Hippocampal formation (tissue), 2 donors: ENCODE measurements at regions not wholly inside any gene's neighbourhood (a gene's known extent, or its start where the extent isn't known, plus 50 kb on each side); places are given as distances from the start of the nearest gene placed in this dataset.

Experiments
- DNase-seq, 2 donors: peaks; one replicate each; lab custom pipeline; 2025; lab: John Stamatoyannopoulos, UW

- no peak for DNase-seq
Measured at GRCh38 chr11:15584158-15584557, 469.4 kb downstream of the INSC start.

GRCh38 chr11:15585602-15586331, 471.0 kb downstream of the INSC start:
- no peak for DNase-seq

- DNase-seq: no peak
Measured at GRCh38 chr11:15586741-15587473, 472.2 kb downstream of the INSC start.

- no peak for DNase-seq
Measured at GRCh38 chr11:15589070-15589626, 474.4 kb downstream of the INSC start.

DNA sequence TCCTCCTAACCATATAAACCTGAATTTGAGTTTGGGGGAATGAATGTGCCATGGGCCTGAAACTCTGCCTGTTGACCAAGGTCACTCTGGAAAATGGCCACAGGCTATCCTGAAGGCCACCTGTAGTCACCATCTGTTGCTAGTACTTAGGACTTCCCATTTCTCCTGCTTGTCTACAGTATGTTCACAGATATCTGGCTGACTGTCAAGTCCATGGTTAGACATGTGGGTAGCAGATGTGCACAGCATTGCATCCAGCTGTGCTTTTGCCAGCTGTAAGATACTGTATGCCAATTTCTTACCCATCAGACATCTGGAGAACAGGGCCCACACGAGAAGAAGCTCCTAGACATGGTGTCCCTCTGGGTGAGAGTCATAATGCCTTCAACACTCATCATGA, 475.4 kb downstream of the INSC start:
- no peak for DNase-seq

GRCh38 chr11:15591112-15591537, 476.4 kb downstream of the INSC start:
- DNase-seq: no peak

DNA sequence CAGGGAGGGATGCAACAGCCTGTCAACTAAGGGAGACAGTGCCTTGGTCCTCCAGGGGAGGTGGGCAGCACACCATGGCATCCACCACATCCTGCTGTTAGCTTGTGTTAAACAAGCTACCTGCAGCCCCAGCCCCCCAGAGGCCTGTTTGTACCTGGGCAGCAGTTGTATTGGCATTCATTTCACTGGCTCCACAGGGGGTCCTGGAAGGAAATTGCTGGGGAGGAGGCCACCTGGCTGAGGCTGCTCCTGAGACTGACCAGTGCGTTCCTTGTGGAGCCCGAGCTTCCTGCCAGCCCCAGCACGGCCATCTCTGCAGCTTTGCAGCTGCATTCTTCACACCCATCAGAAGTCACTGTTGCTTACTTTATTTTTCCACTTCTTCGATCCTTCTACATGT, 479.9 kb downstream of the INSC start:
- no peak for DNase-seq

GRCh38 chr11:15599376-15599775, 484.7 kb downstream of the INSC start:
- DNase-seq: no peak

DNA sequence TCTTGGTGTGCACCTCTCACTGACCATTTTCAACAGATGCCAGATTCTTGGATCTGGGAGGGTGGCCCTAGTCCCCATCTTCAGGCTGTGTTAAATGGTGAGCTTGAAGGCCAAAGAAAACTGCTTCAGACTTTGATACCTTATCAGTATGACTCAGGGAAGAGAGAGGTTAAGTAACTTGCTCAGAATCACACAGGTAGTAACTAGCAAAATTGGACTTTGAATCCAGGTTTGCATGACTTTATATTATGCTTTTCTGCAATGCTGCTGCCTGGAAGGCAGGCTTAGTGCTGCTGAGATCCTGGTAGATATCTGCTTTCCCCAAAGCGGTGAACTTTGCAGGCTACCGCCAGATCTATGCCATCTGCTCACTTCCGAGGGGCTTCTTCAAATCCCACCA, 487.3 kb downstream of the INSC start:
- no peak for DNase-seq

DNA sequence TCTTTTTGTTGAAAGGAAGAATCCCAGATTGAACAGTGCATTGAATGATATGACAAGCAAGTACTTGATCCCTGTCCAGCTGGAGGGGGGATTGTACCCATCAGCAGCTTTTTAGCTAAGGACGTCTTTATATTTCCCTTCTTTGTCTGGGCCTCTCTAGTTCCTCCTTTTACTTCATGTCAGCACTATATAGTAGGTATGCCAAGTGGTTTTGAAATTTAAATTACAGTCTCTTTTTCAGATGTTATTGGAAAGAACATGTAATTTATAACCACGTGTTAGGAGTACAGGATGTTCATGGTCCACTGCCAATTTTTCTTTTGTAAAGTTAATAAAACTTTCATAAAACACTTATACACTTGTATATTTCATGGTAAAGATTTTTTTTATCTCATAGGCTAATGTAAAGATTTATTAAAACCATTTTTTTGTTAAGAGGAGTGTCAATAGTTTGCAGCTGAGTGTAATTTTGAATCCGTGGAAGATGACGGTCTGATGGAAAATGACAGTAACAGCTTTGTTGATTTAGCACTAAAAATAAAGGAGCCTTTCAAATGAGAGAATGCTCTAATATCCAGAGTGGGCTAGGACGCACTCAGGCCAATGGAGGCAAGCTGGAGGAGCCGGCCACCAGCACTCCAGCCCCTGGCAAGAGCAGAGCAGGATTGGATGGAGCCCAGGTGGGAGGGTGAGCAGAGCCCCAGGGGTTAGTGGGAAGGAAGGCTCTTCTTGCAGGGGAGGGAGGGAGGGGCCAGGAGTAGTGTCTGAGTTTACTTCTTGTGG, 488.3 kb downstream of the INSC start:
- DNase-seq: no peak

GRCh38 chr11:15605094-15605493, 490.4 kb downstream of the INSC start:
- no peak for DNase-seq

DNA sequence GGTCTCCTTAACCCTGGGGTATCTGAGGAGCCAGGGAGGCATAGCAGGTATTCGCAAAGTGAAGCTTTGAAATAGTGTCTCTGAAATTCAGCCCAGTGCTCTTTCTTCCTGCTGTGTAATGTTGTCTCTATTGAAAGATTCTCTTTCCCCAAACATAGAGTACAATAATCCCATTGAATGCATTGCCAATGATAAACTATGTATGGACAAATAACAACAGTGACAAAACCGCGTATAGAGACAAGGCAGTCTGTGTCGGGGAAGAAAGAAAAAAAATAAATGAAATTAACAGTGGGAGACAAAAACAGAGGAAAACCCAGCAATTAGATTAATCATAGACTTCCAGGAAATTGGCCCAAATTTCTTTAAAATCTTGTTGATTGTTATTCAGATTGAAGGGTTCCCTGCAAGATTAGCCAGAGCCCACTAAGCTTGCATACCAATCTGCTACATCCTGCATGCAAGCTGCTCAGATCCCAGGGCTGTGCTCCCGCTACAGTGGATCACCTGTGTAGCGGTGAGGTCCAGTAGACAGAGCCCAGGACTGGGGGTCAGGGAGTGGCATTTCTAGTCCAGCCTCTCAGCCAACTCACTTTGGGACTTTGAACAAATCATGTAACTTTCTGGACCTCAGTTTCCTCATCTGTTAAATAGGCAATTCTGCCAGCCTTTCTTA, 492.8 kb downstream of the INSC start:
- DNase-seq: no peak

- DNase-seq: no peak
Measured at GRCh38 chr11:15609445-15609844, 494.7 kb downstream of the INSC start.

DNA sequence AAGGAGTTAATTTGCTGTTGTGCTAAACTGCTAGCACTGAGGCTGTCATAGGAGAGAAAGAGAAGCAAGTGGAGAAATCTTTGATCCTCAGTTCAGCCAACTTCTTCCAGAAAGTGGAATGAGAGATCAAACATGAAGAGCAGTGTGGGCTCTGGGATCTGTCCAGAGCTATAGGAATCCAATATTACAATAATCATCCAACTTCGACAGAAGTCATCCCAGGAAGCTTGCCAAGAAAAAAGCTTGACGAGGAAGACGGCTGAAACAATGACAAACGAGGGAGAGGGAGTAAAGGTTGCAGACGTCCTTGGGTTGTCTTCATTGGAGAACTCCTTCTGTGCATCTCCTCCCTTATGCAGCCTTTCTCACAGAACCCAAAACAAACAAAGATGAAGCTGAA, 496.2 kb downstream of the INSC start:
- DNase-seq: no peak

- DNase-seq: no peak
Measured at GRCh38 chr11:15613251-15613650, 498.5 kb downstream of the INSC start.

GRCh38 chr11:15613789-15614188, 499.1 kb downstream of the INSC start:
- DNase-seq: no peak

GRCh38 chr11:15615398-15616096, 500.8 kb downstream of the INSC start:
- no peak for DNase-seq

- no peak for DNase-seq
Measured at GRCh38 chr11:15616130-15617105, 501.7 kb downstream of the INSC start.

- DNase-seq: no peak
Measured at GRCh38 chr11:15617126-15617525, 502.4 kb downstream of the INSC start.

GRCh38 chr11:15618583-15619032, 503.9 kb downstream of the INSC start:
- DNase-seq: no peak
